Common myeloid progenitor, CD34-positive (primary cell): ENCODE measurements at regions not wholly inside any gene's neighbourhood (a gene's known extent, or its start where the extent isn't known, plus 50 kb on each side); places are given as distances from the start of the nearest gene placed in this dataset.

Experiments used
- CTCF ChIA-PET: fragments of 350-600 bp; sonication (Branson Sonifier 250); formaldehyde crosslinking; loops from one replicate; lab custom pipeline; 2021; ENCODE audit warnings: antibody characterized with exemption; lab: Charles Lee
- POLR2A ChIA-PET: fragments of 350-600 bp; sonication (Branson Sonifier 250); formaldehyde crosslinking; loops from one replicate; lab custom pipeline; 2021; ENCODE audit warnings: antibody characterized with exemption; lab: Charles Lee
- DNase-seq, 3 donors: peaks; one replicate each; pipeline versions ENCODE4 v3.0.0 to v3.0.0-alpha.2; 2013
- H3K27ac ChIP-seq, 2 experiments: 1 replicate in 1 of 2; 2 replicates in 1 of 2; pipeline ENCODE4 v1.7.0; 2013; ENCODE audit warnings: inconsistent platforms in 2 of 2, low read length in 2 of 2, mild to moderate bottlenecking in 2 of 2, low read depth in 1 of 2, moderate library complexity in 1 of 2; ENCODE audit not compliant: severe bottlenecking in 2 of 2, insufficient read depth in 1 of 2, poor library complexity in 1 of 2
- H3K27me3 ChIP-seq, 5 experiments: replicated peaks in 2 of 5; 1 replicate in 3 of 5; 2 replicates in 2 of 5; pipeline versions ENCODE4 v1.6.1 to v1.7.0; 2013; ENCODE audit warnings: low read length in 4 of 5, mild to moderate bottlenecking in 2 of 5, moderate library complexity in 2 of 5, inconsistent platforms in 1 of 5; ENCODE audit not compliant: insufficient read depth in 5 of 5, control insufficient read depth in 4 of 5
- H3K36me3 ChIP-seq, 4 experiments: 1 replicate in 2 of 4; 2 replicates in 2 of 4; pipeline versions ENCODE4 v1.6.1 to v1.7.0; 2013; ENCODE audit warnings: low read length in 3 of 4, control low read depth in 1 of 4, mild to moderate bottlenecking in 1 of 4; ENCODE audit not compliant: control insufficient read depth in 4 of 4, insufficient read depth in 4 of 4
- H3K4me1 ChIP-seq, 4 experiments: 1 replicate in 3 of 4; 2 replicates in 1 of 4; pipeline versions ENCODE4 v1.6.1 to v1.7.1; 2013; ENCODE audit warnings: low read length in 3 of 4, mild to moderate bottlenecking in 3 of 4, control low read depth in 1 of 4, inconsistent platforms in 1 of 4, moderate library complexity in 1 of 4; ENCODE audit not compliant: control insufficient read depth in 4 of 4, insufficient read depth in 4 of 4; ENCODE audit errors: control extremely low read depth in 1 of 4
- H3K4me3 ChIP-seq, 7 experiments: 1 replicate in 4 of 7; 2 replicates in 3 of 7; pipeline versions ENCODE4 v1.5.1 to v1.7.0; 2013; ENCODE audit warnings: mild to moderate bottlenecking in 7 of 7, low read length in 6 of 7, moderate library complexity in 6 of 7, inconsistent platforms in 2 of 7, low read depth in 2 of 7, control low read depth in 1 of 7; ENCODE audit not compliant: insufficient read depth in 4 of 7, control insufficient read depth in 1 of 7; ENCODE audit errors: extremely low read depth in 1 of 7
- H3K9me3 ChIP-seq, 5 experiments: 1 replicate in 4 of 5; 2 replicates in 1 of 5; pipeline versions ENCODE4 v1.6.1 to v1.7.1; 2013; ENCODE audit warnings: low read length in 4 of 5, mild to moderate bottlenecking in 2 of 5, inconsistent platforms in 1 of 5, low read depth in 1 of 5, moderate library complexity in 1 of 5; ENCODE audit not compliant: control insufficient read depth in 4 of 5, insufficient read depth in 2 of 5; ENCODE audit errors: control extremely low read depth in 1 of 5
- WGBS: methylation state at CpG from one replicate; pipeline ENCODE4 v1.1.5; 2013; ENCODE audit not compliant: insufficient coverage; 5-methylcytosine and 5-hydroxymethylcytosine counted together

DNA sequence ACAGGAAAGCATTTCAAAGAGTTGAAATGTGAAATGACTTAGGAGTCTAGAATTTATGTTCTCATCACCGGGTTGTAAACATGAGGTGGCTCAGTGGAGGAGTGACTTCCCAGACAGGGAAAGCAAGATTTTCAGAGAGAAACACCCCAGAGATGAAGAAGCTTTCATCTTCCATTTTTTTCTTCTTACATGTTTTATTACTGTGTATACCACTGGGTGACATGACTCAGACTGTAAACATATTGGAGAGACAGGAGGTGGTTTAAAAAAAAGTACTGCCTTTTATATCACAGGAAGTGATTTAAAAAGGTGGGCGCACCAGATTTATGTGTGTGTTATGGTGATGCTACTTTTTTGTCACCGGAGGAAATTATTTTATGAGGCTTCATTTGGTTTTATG is 209.1 kb upstream of the TUT7 start:
- H3K4me3 ChIP-seq, result no peak overlapping the region
- no peak for DNase-seq
- peaks cover 0 to 7% (median 2%) of the 10 kb centered on the region in 5 experiments for H3K27me3 ChIP-seq
- H3K9me3 ChIP-seq, result peaks cover 0 to 3% (median 2%) of the 10 kb centered on the region in 5 experiments
- POLR2A ChIA-PET, result no interaction called here
- WGBS, result 82% methylated on average over 2 of the region's 3 CpGs
- CTCF ChIA-PET, result no interaction called here
- H3K4me1 ChIP-seq, result no peaks in the 10 kb centered on the region
- H3K36me3 ChIP-seq, result no peaks in the 10 kb centered on the region
- H3K27ac ChIP-seq, result no peak overlapping the region

DNA sequence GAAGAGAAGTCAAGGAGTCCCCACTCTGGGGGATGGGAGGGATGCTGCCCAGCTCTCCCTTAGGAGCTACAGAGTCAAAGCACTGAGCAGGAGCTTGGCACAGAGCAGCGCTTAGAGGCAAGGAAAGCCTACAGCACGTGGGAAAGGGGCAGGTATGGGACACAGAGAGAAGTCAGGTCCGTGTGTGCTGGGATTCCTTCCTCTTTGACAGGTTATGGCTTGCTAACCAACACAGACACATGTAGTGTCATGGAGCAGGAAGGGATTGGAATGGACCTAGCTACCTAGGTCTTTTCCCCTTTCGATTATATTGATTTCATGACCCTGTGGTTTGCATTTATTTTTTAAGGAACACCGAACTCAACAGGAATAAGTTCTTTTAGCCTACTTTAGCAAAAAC is 208.5 kb upstream of the TUT7 start:
- no peak overlapping the region for H3K4me3 ChIP-seq
- H3K4me1 ChIP-seq, result no peaks in the 10 kb centered on the region
- H3K36me3 ChIP-seq, result no peaks in the 10 kb centered on the region
- peaks cover 0 to 3% (median 0%) of the 10 kb centered on the region in 5 experiments for H3K9me3 ChIP-seq
- ChIA-PET POLR2A (no interaction called here), CTCF (no interaction called here)
- H3K27me3 ChIP-seq, result peaks cover 0 to 7% (median 3%) of the 10 kb centered on the region in 5 experiments
- DNase-seq, result no peak
- WGBS, result 50% methylated on average over 2 of the region's 5 CpGs
- no peak overlapping the region for H3K27ac ChIP-seq

- Histone ChIP-seq H3K27me3 (peaks cover 2 to 9% (median 3%) of the 10 kb centered on the region in 5 experiments), H3K4me3 (no peak overlapping the region), H3K27ac (no peak overlapping the region), H3K36me3 (no peaks in the 10 kb centered on the region), H3K4me1 (no peaks in the 10 kb centered on the region), H3K9me3 (peaks cover 0 to 3% (median 0%) of the 10 kb centered on the region in 5 experiments)
- POLR2A ChIA-PET, result no interaction called here
- 100% methylated on average over 2 of the region's 3 CpGs for WGBS
- CTCF ChIA-PET, result no interaction called here
- DNase-seq, result no peak
Measured at GRCh38 chr9:86557918-86558317, 203.7 kb upstream of the TUT7 start.

- no peaks in the 10 kb centered on the region for H3K36me3 ChIP-seq
- DNase-seq, result no peak
- H3K9me3 ChIP-seq, result peaks cover 0 to 3% (median 0%) of the 10 kb centered on the region in 5 experiments
- WGBS, result 84% methylated on average over 6 of the region's 7 CpGs
- ChIA-PET POLR2A (no interaction called here), CTCF (no interaction called here)
- no peaks in the 10 kb centered on the region for H3K4me1 ChIP-seq
- no peak overlapping the region for H3K4me3 ChIP-seq
- no peak overlapping the region for H3K27ac ChIP-seq
- peaks cover 0 to 9% (median 2%) of the 10 kb centered on the region in 5 experiments for H3K27me3 ChIP-seq
Measured at GRCh38 chr9:86557063-86557766, 203.0 kb upstream of the TUT7 start.

- POLR2A ChIA-PET, result no interaction called here
- WGBS, result no CpG with 5 or more reads among the region's 2 CpGs
- H3K4me1 ChIP-seq, result no peaks in the 10 kb centered on the region
- peaks cover 0 to 9% (median 5%) of the 10 kb centered on the region in 5 experiments for H3K27me3 ChIP-seq
- no peak for DNase-seq
- CTCF ChIA-PET, result no interaction called here
- no peaks in the 10 kb centered on the region for H3K36me3 ChIP-seq
- H3K9me3 ChIP-seq, result peaks cover 0 to 3% (median 0%) of the 10 kb centered on the region in 5 experiments
- H3K27ac ChIP-seq, result no peak overlapping the region
- no peak overlapping the region for H3K4me3 ChIP-seq
Measured at GRCh38 chr9:86555661-86556060, 201.5 kb upstream of the TUT7 start.

DNA sequence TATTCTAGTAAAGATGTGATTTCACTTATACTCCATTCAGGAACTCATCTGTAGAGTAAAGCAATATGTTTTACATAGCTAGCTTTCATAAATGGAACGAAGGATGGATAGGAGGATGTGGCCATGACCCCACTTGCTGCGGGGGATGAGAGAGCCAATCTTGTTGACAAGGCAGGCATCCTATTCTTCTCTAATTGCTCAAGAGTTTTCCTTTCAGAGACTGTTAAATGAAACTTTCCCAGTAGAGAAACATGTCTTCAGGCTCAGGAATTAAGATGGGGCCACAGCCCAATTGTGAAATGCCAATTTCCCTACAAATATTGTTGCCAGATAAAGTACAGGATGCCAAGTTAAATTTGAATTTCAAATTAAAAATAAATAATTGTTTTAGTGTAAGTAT is 196.2 kb upstream of the TUT7 start:
- Histone ChIP-seq H3K4me3 (no peak overlapping the region), H3K4me1 (no peaks in the 10 kb centered on the region), H3K9me3 (peaks cover 0 to 2% (median 0%) of the 10 kb centered on the region in 5 experiments), H3K36me3 (no peaks in the 10 kb centered on the region), H3K27ac (no peak overlapping the region), H3K27me3 (peaks cover 0 to 11% (median 4%) of the 10 kb centered on the region in 5 experiments)
- CTCF ChIA-PET, result no interaction called here
- POLR2A ChIA-PET, result no interaction called here
- no peak for DNase-seq
- WGBS, result 100% methylated on average over 1 of the region's 2 CpGs

DNA sequence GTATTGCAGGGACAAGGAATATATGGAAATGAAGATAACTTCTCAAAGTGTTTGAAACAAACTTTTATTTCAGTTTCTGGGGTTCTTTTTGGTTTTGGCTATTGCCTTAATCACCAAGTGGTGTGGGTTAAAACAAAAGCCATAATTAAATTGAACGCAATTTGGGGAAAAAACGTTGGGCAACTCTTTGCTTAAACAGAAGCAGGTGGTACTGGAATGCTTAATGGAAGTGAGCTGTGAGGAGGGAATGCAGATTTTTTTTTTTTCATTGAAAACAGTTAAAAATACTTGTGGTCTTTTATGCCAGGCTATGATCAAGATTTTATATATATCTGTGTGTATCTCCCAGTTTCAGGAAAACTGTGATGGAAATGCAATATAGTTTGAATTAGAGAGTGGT is 195.7 kb upstream of the TUT7 start:
- Histone ChIP-seq H3K9me3 (peaks cover 0 to 2% (median 0%) of the 10 kb centered on the region in 5 experiments), H3K27me3 (peaks cover 0 to 11% (median 4%) of the 10 kb centered on the region in 5 experiments), H3K4me1 (no peaks in the 10 kb centered on the region), H3K36me3 (no peaks in the 10 kb centered on the region), H3K4me3 (no peak overlapping the region), H3K27ac (no peak overlapping the region)
- POLR2A ChIA-PET, result no interaction called here
- no peak for DNase-seq
- CTCF ChIA-PET, result no interaction called here
- WGBS, result 100% methylated on average over 2 of the region's 2 CpGs
